ENCODE measurements at regions not wholly inside any gene's neighbourhood (a gene's known extent, or its start where the extent isn't known, plus 50 kb on each side); places are given as distances from the start of the nearest gene placed in this dataset.

- TF ChIP-seq POLR2A (IDR thresholded peaks at IDR 0.05) (no peak), POLR2AphosphoS5 (IDR thresholded peaks at IDR 0.05) (no peak), CTCF (IDR thresholded peaks at IDR 0.05) (no peak)
Observed at GRCh38 chr4:123481717-123482116, 85.1 kb downstream of the SPRY1 start.

Data from sigmoid colon (tissue), 4 donors.